Transverse colon (tissue), 4 donors: ENCODE measurements at regions not wholly inside any gene's neighbourhood (a gene's known extent, or its start where the extent isn't known, plus 50 kb on each side); places are given as distances from the start of the nearest gene placed in this dataset.

Experiments
- DNase-seq: peaks from one replicate; pipeline ENCODE4 v3.0.0-alpha.2; 2019
- H3K27ac ChIP-seq, 4 donors: fragments of 200-600 bp; sonication (generic); 2 replicates each; pipeline ENCODE4 v1.5.1; 2016 to 2018; ENCODE audit warnings: inconsistent platforms in 4 of 4
- H3K27me3 ChIP-seq: fragments of 200-600 bp; sonication (generic); 2 replicates; pipeline ENCODE4 v1.5.1; 2017; ENCODE audit warnings: inconsistent platforms
- H3K36me3 ChIP-seq, 4 donors: fragments of 200-600 bp; sonication (generic); 2 replicates each; pipeline ENCODE4 v1.5.1; 2017 to 2019; ENCODE audit warnings: inconsistent platforms in 4 of 4
- H3K4me1 ChIP-seq, 4 donors: fragments of 200-600 bp; sonication (generic); 2 replicates each; pipeline ENCODE4 v1.5.1; 2017 to 2020; ENCODE audit warnings: inconsistent platforms in 4 of 4
- H3K4me3 ChIP-seq, 4 donors: fragments of 200-600 bp; sonication (generic); 1 replicate in 1 of 4; 2 replicates in 3 of 4; pipeline versions ENCODE4 v1.5.1 to v1.6.1; 2017 to 2019; ENCODE audit warnings: inconsistent platforms in 4 of 4
- H3K9me3 ChIP-seq, 2 donors: fragments of 200-600 bp; sonication (generic); 2 replicates each; pipeline ENCODE4 v1.5.1; 2017 to 2019; ENCODE audit warnings: inconsistent platforms in 2 of 2
- EP300 ChIP-seq: sonication (generic); formaldehyde crosslinking; IDR thresholded peaks from one replicate; pipeline ENCODE4 v1.6.1; 2017; ENCODE audit warnings: antibody characterized with exemption, low read depth
- POLR2A ChIP-seq: fragments of 450-650 bp; IDR thresholded peaks from one replicate; pipeline ENCODE4 v1.6.1; 2016; ENCODE audit warnings: antibody characterized with exemption, mild to moderate bottlenecking, moderate library complexity
- POLR2AphosphoS5 ChIP-seq, 3 donors: sonication (generic); formaldehyde crosslinking; IDR thresholded peaks; one replicate each; pipeline ENCODE4 v1.6.1; 2016; ENCODE audit warnings: antibody characterized with exemption in 3 of 3
- WGBS, 2 donors: methylation state at CpG; one replicate each; pipeline ENCODE4 v1.1.5; 2018; ENCODE audit warnings: low coverage in 1 of 2; 5-methylcytosine and 5-hydroxymethylcytosine counted together
- in situ Hi-C, 4 donors: fragments of 200-750 bp; cut with MboI; loops; one replicate each; pipeline versions ENCODE4 v1.15.0 to v1.15.1; 2017; ENCODE audit warnings: low sequenced_read_pairs in 3 of 4, low pct_ligation_motif_present in 1 of 4, low pct_unique_long_range_greater_than_20kb in 1 of 4
- intact Hi-C: fragments of 100-400 bp; cut with DNase I; formaldehyde crosslinking; loops from one replicate; pipeline ENCODE4 v1.15.1; 2023; ENCODE audit warnings: low total_unique reads
- TF ChIP-seq, protein P1 (sequence below), 5 experiments: fragments of 200-600 bp in 3 of 5; fragments of 450-650 bp in 2 of 5; sonication (generic) in 3 of 5; IDR thresholded peaks; 1 replicate in 2 of 5; 2 replicates in 3 of 5; pipeline ENCODE4 v1.5.1; 2016 to 2017; ENCODE audit warnings: antibody characterized with exemption in 5 of 5, inconsistent platforms in 3 of 5, mild to moderate bottlenecking in 2 of 5, moderate library complexity in 1 of 5

GRCh38 chrY:15446861-15447260, 922.5 kb downstream of the NLGN4Y start:
- intact Hi-C loops: no loop called here
- TF ChIP-seq, protein P1, sequence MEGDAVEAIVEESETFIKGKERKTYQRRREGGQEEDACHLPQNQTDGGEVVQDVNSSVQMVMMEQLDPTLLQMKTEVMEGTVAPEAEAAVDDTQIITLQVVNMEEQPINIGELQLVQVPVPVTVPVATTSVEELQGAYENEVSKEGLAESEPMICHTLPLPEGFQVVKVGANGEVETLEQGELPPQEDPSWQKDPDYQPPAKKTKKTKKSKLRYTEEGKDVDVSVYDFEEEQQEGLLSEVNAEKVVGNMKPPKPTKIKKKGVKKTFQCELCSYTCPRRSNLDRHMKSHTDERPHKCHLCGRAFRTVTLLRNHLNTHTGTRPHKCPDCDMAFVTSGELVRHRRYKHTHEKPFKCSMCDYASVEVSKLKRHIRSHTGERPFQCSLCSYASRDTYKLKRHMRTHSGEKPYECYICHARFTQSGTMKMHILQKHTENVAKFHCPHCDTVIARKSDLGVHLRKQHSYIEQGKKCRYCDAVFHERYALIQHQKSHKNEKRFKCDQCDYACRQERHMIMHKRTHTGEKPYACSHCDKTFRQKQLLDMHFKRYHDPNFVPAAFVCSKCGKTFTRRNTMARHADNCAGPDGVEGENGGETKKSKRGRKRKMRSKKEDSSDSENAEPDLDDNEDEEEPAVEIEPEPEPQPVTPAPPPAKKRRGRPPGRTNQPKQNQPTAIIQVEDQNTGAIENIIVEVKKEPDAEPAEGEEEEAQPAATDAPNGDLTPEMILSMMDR (IDR thresholded peaks at IDR 0.05): no peak
- TF ChIP-seq POLR2AphosphoS5 (IDR thresholded peaks at IDR 0.05) (no peak), EP300 (no peak), POLR2A (no peak)
- no peaks in the 10 kb centered on the region for H3K9me3 ChIP-seq
- in situ Hi-C loops: no loop called here
- no peaks in the 10 kb centered on the region for H3K4me1 ChIP-seq
- DNase-seq: no peak
- no peaks in the 10 kb centered on the region for H3K27me3 ChIP-seq
- no peak overlapping the region for H3K4me3 ChIP-seq
- no peaks in the 10 kb centered on the region for H3K36me3 ChIP-seq
- no peak overlapping the region for H3K27ac ChIP-seq

- no CpG with 5 or more reads among the region's 4 CpGs for WGBS, 2 donors
- no peaks in the 10 kb centered on the region for H3K9me3 ChIP-seq
- intact Hi-C loops (no loop called here), in situ Hi-C loops (no loop called here)
- DNase-seq: no peak
- TF ChIP-seq EP300: no peak
- TF ChIP-seq, protein P1 (IDR thresholded peaks at IDR 0.05): no peak
- TF ChIP-seq POLR2A: no peak
- TF ChIP-seq POLR2AphosphoS5 (IDR thresholded peaks at IDR 0.05): no peak
- H3K27ac ChIP-seq: no peak overlapping the region
- no peaks in the 10 kb centered on the region for H3K36me3 ChIP-seq
- H3K4me3 ChIP-seq: no peak overlapping the region
- H3K27me3 ChIP-seq: no peaks in the 10 kb centered on the region
- no peaks in the 10 kb centered on the region for H3K4me1 ChIP-seq
Observed at GRCh38 chrY:15447959-15448358, 923.6 kb downstream of the NLGN4Y start.

DNA sequence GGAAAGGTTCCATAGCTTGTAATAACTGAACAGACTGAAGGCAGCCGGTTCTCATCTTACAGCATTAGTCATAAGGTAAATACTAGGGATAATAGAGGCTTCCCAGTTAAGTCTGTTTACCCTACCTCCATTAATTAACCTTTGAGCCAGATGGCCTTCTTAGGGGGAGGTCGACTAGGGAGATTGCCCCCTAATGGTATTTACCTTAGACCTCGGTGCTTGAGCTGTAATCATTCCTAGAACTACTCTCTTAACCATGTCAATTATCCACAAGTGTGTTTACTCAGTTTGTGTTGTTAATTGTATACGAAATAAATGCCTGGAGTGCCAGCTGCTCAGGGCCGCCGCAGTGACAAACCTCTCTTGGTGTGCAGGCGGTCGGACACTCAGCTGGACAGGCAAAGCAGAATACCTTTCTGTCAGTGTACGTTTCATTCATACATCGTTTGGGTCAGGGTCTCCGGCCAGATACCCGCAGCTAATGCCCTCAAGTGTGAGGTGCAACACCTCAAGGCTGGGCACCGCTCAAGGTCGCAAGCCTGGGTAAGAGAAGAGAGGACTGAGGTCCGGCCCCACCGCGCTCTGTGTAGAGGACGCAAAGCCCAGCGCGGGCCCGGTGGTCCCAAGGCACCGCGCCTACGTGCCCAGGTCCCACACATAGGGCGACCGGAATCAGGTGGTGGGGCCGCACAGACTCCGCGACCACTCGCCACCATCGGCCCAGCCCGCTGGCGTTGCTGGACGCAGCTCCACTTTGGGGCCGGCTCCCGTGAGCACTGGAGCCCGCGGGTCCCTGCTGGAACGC, 931.0 kb downstream of the NLGN4Y start:
- intact Hi-C loops: no loop called here
- in situ Hi-C loops: no loop called here

DNA sequence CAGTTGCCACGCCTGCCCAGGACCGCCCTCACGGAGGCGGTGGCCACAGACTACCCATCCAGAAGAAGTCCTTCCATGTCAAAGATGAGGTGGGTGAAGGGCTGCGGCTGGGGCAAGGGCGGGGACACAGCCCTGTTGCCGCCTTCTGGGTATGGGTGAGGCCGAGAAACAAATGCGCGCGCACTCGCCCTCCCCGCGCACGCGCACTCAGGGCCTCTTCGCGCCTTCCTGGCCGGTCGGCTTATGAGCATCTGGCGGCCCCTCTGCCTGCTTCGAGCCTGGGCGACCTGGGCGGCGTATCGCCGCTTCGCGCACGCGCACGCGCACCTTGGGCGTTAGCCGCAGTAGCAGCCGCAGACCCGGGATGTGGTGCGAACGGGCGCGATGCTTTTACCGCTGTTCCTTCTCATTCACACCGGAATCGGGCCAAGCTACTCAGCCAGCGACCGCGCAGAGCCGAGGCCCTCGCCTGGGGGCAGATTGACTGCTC, 931.7 kb downstream of the NLGN4Y start:
- Histone ChIP-seq H3K27ac (peak overlapping the region in 2 of 4 donors; percentile 75 to 76), H3K36me3 (no peaks in the 10 kb centered on the region), H3K9me3 (no peaks in the 10 kb centered on the region), H3K27me3 (no peaks in the 10 kb centered on the region), H3K4me1 (peaks cover 0 to 3% (median 0%) of the 10 kb centered on the region in 4 donors), H3K4me3 (peak overlapping the region in 2 of 4 donors; percentile 27 to 48)
- DNase-seq: no peak
- WGBS, 2 donors: no CpG with 5 or more reads among the region's 49 CpGs
- TF ChIP-seq EP300 (no peak), POLR2AphosphoS5 (IDR thresholded peaks at IDR 0.05) (no peak), POLR2A (no peak)
- TF ChIP-seq, protein P1 (IDR thresholded peaks at IDR 0.05): no peak
- in situ Hi-C loops: no loop called here
- intact Hi-C loops: no loop called here

More for the DNA sequence above, 931.0 kb downstream of the NLGN4Y start:
- Histone ChIP-seq H3K27me3 (no peaks in the 10 kb centered on the region), H3K27ac (peak overlapping the region in 2 of 4 donors; percentile 75 to 76), H3K4me3 (peak overlapping the region in 2 of 4 donors; percentile 27 to 48), H3K36me3 (no peaks in the 10 kb centered on the region), H3K9me3 (no peaks in the 10 kb centered on the region), H3K4me1 (peaks cover 0 to 3% (median 0%) of the 10 kb centered on the region in 4 donors)
- WGBS, 2 donors: 60% methylated on average over 1 of the region's 39 CpGs; no CpG with 5 or more reads in 1 of the 2 donors
- no peak for DNase-seq
- TF ChIP-seq POLR2A (peak; percentile 58), POLR2AphosphoS5 (IDR thresholded peaks at IDR 0.05) (no peak)
